IPS-NIHi11 (cell line): ENCODE measurements at regions not wholly inside any gene's neighbourhood (a gene's known extent, or its start where the extent isn't known, plus 50 kb on each side); places are given as distances from the start of the nearest gene placed in this dataset.
"Not testable (repeated sequence)": the region's sequence is repeated elsewhere in the genome, so short reads cannot be mapped to it uniquely, and the experiment has no call there.

Source experiments
- DNase-seq: peaks from one replicate; pipeline ENCODE4 v3.0.0; 2012; ENCODE audit warnings: mixed read lengths, low spot score

DNA sequence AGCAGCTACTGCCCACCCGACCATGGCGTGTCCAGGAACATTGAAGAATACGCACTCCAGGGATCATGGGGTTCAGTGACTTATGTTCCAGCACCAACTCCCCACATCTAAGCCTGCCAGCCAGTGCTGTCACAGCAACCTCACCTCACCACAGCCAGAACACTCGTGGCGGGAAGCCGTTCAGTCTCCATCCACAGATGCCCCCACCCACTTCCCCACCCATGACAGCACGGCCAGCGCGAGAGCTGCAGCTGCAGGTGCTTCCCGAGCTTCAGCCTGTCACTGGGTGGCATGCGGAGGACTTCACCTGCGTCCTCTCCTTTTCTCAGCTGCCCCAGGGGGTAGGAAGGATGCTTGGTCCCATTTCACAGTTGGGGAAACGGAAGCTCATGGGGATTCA, 50.3 kb downstream of the RBFOX3 start:
- no peak for DNase-seq

- no peak for DNase-seq
Measured at GRCh38 chr17:79559111-79559887, 51.6 kb downstream of the RBFOX3 start.

GRCh38 chr17:79558091-79558900, 52.6 kb downstream of the RBFOX3 start:
- DNase-seq, result no peak

GRCh38 chr17:79557276-79558090, 53.4 kb downstream of the RBFOX3 start:
- no peak for DNase-seq

- no peak for DNase-seq
Measured at GRCh38 chr17:79556271-79556670, 54.6 kb downstream of the RBFOX3 start.

DNA sequence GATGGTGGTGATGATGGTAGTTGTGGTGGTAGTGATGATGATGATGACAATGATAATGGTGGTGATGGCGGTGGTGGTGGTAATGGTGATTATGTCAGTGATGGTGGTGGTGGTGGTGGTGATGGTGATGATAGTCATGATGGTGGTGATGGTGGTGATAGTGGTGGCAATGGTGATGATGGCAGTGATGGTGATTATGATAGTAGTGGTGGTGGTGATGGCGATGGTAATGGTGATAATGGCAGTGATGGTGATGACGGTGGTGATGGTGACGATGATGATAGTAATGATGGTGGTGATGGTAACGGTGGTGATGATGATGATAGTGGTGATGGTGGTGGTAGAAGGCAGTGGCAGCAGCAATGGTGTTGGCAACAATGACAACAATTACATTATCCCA, 55.3 kb downstream of the RBFOX3 start:
- no peak for DNase-seq

DNA sequence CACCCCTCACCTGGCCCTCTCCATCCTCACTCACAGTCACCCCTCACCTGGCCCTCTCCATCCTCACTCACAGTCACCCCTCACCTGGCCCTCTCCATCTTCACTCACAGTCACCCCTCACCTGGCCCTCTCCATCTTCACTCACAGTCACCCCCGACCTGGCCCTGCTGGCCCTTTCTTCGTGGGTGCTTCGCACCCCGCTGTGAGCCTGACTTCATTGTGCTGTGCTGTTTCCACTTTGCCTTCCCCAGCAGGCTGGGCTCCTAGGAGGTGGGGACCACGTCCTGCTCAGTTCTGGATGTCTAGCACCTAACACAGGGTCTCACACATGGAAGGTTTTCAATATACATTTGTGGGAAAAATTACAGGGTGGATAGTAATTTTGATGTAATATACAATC, 56.5 kb downstream of the RBFOX3 start:
- not testable (repeated sequence) for DNase-seq

GRCh38 chr17:79552824-79553223, 58.0 kb downstream of the RBFOX3 start:
- no peak for DNase-seq

DNA sequence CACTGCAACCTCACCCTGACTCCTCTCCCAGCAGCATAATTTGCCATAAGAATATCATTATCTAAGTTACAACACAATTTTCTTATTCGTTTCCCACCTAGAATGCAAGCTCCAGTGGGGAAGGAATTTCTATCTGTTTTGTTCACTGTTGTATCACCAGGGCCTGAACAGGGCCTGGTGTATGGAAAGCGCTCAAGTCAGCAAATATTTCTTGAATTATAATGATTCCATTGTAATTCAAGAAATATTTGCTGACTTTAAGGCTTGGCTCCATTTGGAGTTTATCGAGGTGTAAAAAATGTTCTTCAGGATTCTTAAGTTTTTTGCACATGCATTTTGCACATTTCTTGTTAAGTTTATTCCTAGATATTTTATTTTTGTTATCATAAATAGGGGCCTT, 58.4 kb downstream of the RBFOX3 start:
- DNase-seq, result no peak

DNA sequence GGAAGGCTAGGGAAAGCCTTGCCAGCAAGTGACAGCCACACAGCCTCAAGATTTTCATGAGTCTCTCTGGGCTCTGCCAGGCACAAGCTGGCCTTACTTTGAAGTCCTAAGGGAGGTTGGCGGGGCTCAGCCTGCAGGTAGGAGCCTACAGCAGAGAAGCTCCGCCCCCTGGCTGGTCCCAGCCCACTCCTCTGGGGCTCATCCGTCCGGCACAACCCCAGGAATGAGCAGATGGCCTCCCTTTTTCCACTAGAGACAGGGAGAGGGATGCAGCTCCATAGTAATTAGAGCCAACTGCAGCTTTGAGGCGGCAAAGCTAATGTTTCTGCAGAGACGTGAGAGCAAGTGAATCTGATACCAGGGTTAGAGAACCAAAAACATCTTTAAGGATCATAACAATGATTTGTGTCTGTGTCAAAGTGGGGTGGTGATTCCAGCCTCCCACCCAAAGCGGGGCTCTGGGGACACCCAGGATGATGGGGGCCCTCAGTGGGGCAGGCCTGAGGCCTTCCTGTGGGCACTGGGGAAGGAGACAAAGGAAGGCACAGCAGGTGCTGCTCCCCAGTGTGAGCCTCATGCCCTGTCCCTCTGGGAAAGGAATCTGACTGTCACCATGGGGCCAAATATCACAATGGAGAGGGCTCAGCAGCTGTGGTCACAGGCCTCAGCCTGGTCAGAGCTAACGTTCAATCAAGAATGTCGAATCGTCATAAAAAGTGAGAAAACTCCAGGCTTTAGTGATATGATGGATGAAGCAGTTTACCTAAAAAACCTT, 61.5 kb downstream of the RBFOX3 start:
- peak; percentile 69 for DNase-seq

DNA sequence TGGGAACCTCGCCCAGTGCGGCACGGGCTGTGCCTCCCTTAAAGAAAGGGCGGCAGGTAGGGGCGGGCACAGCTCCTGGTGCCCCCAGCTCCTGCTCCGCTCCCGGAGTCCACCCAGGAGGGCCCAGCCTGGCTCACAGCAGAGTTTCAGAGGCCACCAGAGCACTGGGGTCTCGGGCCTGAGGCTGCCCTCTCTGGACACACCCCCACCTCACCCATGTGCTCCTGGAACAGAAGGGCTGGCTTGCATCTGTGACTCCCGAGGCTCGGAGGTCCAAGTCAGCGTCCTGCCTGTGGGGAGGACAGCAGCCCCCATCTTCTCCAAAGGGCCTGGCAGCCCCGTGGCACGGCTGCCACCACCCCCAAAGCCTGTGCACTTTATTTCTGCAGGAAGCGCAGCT, 62.7 kb downstream of the RBFOX3 start:
- no peak for DNase-seq

DNA sequence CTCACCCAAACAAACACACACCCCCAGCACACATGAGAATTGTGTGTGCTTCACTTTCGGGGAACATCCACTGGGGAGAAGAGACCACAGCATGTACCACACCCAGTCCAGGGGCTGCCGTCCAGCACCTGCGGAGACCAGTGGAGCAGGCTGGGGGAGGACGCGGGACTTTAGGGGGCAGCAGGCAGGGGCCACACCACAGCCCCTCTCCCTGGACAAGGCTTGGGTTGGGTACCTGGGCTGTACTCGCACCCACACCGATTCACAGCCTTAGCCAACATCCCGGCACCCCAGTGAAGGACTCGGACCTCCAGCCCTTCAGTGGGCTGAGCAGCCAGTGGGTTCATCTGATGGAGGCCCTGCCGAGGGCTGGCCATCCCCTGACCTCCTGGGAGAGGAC, 63.3 kb downstream of the RBFOX3 start:
- no peak for DNase-seq

DNA sequence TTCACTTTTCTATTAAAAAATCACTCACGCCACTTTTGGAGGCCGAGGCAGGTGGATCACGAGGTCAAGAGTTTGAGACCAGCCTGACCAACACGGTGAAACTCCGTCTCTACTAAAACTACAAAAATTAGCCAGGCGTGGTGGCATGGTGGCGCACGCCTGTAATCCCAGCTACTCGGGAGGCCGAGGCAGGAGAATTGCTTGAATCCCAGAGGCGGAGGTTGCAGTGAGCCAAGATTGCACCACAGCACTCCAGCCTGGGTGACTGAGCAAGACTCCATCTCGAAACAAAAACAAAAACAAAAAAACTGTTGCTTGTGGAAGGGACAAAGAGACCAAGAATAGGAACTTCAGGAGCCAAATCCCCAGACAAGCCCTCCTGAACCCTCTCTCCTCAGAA, 63.7 kb downstream of the RBFOX3 start:
- not testable (repeated sequence) for DNase-seq

GRCh38 chr17:79546386-79546785, 64.5 kb downstream of the RBFOX3 start:
- DNase-seq, result no peak

GRCh38 chr17:79545251-79546005, 65.4 kb downstream of the RBFOX3 start:
- DNase-seq, result no peak

- DNase-seq, result no peak
Measured at GRCh38 chr17:79544142-79544914, 66.5 kb downstream of the RBFOX3 start.

DNA sequence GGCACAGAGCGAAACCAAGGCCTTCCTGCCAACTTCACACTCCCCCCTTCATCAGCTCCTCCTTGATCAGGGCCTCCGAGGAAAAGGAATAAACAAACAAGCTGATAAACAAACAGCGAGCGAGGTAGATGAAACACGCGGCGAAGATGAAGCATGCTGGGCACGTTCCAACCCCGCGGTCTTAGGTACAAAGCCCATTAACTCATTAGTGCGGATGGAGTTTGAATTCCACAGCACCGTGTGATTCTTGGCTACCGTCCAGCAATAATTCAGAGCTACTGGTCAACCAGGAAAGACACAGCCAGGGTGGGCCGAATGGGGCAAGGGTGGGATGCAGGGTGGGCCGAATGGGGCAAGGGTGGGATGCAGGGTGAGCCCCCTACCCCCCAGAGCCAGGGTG, 67.3 kb downstream of the RBFOX3 start:
- no peak for DNase-seq

DNA sequence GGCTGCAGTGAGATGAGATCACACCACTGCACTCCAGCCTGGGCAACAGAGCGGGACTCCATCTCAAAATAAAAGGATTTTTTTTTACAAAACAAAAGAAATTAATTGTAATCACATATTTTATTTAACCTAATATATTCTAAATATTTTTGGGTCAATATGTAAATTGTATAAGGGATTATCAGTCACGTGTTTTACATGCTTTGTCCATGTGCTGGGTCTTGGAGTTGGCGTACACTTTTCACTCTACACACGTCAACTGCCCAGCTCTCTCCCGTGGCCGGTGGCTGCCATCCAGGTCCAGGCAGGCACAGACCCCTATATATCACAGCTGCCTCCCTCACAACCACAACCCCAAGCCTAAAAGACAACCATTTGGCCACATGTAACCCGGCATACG, 68.1 kb downstream of the RBFOX3 start:
- no peak for DNase-seq

DNA sequence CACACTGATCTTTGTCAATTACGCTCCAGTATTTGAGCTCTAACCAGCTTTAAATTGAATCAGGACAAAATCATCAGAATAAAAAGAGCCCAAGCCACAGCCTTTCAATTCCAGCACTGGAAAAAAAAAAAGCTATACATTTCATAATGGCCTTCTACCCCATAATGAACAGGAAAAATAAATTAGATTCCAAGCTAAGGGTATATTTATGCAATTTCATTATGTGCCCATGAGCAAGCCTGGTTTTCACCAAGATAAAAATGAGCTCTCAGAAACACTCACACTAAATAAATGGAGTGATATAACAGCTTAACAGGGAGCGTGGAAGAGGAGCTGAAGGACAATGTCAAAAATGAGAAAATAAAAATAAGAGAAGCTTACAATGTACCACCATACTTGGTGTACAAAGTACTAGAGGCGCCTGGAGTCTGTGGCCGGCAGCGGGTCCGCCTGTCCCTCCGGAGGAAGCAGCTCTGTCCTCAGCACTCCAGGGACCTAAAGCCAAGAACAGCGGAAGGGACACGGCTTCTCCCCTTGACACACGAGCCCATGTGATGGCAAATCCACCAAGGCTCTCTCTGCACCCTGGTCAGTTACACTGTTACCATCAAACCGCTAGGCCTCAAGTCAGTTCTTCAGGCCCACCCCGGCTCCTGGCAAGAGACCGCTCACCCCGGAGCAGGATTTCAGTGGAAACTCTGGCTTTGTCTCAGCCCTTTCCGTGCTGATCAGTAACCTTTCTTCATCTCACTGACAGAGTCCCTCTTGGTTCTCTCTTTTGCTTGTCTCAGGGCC, 69.6 kb downstream of the RBFOX3 start:
- DNase-seq, result no peak
